ENCODE measurements at regions not wholly inside any gene's neighbourhood (a gene's known extent, or its start where the extent isn't known, plus 50 kb on each side); places are given as distances from the start of the nearest gene placed in this dataset.

DNA sequence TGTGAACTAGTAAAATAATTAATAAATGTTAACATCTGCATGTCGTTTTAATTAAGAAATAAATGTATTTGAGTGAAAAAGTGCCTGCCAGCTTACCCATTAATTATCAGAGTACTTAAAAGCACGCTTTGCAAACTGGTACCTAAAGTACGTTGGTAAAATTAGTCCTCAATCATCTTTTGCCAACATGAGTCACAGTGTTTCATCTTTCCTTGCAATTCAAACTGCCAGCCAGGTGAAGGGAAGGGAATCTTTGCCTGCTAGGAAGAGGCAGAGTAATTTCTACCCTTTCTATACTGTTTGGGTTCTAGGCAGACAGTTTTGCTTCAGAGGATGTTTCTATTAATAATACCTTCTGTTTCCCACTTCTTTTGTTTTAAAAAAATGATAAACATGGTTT, 57.2 kb upstream of the CNIH3 start:
- Histone ChIP-seq H2AK5ac (ENCODE audit: insufficient read length, low read length) (no peak overlapping the region), H3K9me3 (ENCODE audit: control insufficient read depth, low read depth, low read length) (no peaks in the 10 kb centered on the region), H2BK15ac (ENCODE audit: low read depth, low read length) (no peak overlapping the region), H2AFZ (ENCODE audit: low read length) (no peak overlapping the region), H4K5ac (ENCODE audit: insufficient read length, low read depth, low read length) (no peak overlapping the region), H3K4ac (ENCODE audit: low read depth, low read length) (no peak overlapping the region), H2BK12ac (ENCODE audit: insufficient read length, low read depth, low read length) (no peak overlapping the region), H2BK5ac (ENCODE audit: insufficient read length, low read length) (no peak overlapping the region), H4K8ac (replicated peaks; ENCODE audit: insufficient read length, low read depth, low read length) (no peak overlapping the region), H3K14ac (ENCODE audit: insufficient read depth, low read length) (no peak overlapping the region), H3K9ac (ENCODE audit: extremely low read depth, insufficient read length, low read length) (no peak overlapping the region), H2BK20ac (ENCODE audit: low read depth, low read length, poor library complexity, severe bottlenecking) (no peak overlapping the region), H3K23me2 (ENCODE audit: insufficient read length, low read depth, low read length, poor library complexity, severe bottlenecking) (no peaks in the 10 kb centered on the region), H3K56ac (ENCODE audit: insufficient read length, low read depth, low read length) (no peak overlapping the region), H3K79me1 (ENCODE audit: insufficient read depth, low read depth, low read length, poor library complexity, severe bottlenecking) (no peaks in the 10 kb centered on the region), H3K4me1 (ENCODE audit: insufficient read depth, low read length) (no peaks in the 10 kb centered on the region), H3K4me2 (ENCODE audit: insufficient read depth, insufficient read length, low read length) (no peak overlapping the region), H4K91ac (ENCODE audit: insufficient read length, low read depth, low read length) (no peak overlapping the region), H3K23ac (ENCODE audit: insufficient read length, low read depth, low read length) (no peak overlapping the region), H4K20me1 (ENCODE audit: control insufficient read depth, insufficient read depth, insufficient read length) (no peaks in the 10 kb centered on the region), H2BK120ac (ENCODE audit: low read depth, low read length, poor library complexity, severe bottlenecking) (no peak overlapping the region), H3T11ph (ENCODE audit: low read length) (no peak overlapping the region), H3K27me3 (ENCODE audit: insufficient read depth, low read length) (no peaks in the 10 kb centered on the region), H3K79me2 (ENCODE audit: insufficient read depth, low read length) (no peaks in the 10 kb centered on the region), H3K27ac (ENCODE audit: insufficient read length, low read depth, low read length) (no peak overlapping the region), H3K18ac (ENCODE audit: insufficient read length, low read depth, low read length) (no peak overlapping the region)
- no peak overlapping the region for H3K4me3 Mint-ChIP-seq
- no CpG with 5 or more reads among the region's 3 CpGs for WGBS (ENCODE audit: extremely low coverage, insufficient read length, low lambda C conversion rate)
- peaks cover 3% of the 10 kb centered on the region; the same call in 1 of the 2 replicates for H3K27me3 Mint-ChIP-seq (ENCODE audit: low read depth)
- peaks cover 7 to 19% (median 13%) of the 10 kb centered on the region in 3 experiments for H3K36me3 Mint-ChIP-seq (ENCODE audit: insufficient read depth in 1 of 3, low read depth in 3 of 3)
- TF ChIP-seq, protein P1, sequence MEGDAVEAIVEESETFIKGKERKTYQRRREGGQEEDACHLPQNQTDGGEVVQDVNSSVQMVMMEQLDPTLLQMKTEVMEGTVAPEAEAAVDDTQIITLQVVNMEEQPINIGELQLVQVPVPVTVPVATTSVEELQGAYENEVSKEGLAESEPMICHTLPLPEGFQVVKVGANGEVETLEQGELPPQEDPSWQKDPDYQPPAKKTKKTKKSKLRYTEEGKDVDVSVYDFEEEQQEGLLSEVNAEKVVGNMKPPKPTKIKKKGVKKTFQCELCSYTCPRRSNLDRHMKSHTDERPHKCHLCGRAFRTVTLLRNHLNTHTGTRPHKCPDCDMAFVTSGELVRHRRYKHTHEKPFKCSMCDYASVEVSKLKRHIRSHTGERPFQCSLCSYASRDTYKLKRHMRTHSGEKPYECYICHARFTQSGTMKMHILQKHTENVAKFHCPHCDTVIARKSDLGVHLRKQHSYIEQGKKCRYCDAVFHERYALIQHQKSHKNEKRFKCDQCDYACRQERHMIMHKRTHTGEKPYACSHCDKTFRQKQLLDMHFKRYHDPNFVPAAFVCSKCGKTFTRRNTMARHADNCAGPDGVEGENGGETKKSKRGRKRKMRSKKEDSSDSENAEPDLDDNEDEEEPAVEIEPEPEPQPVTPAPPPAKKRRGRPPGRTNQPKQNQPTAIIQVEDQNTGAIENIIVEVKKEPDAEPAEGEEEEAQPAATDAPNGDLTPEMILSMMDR (conservative IDR thresholded peaks at IDR 0.05): no peak
- peaks cover 17 to 21% of the 10 kb centered on the region in 2 experiments for H3K9me3 Mint-ChIP-seq
- H3K27ac Mint-ChIP-seq: no peak overlapping the region
- H3K4me1 Mint-ChIP-seq: no peaks in the 10 kb centered on the region
- no peak for DNase-seq

Data from H9 (cell line).